ENCODE measurements at regions not wholly inside any gene's neighbourhood (a gene's known extent, or its start where the extent isn't known, plus 50 kb on each side); places are given as distances from the start of the nearest gene placed in this dataset.

- ATAC-seq (replicated peaks) (no peak), DNase-seq (no peak)
- Mint-ChIP-seq H3K4me3 (no peak overlapping the region), H3K4me1 (no peaks in the 10 kb centered on the region), H3K27me3 (peaks cover 0 to 4% of the 10 kb centered on the region in 2 donors), H3K9me3 (peaks cover 0 to 10% of the 10 kb centered on the region in 2 donors), H3K36me3 (no peaks in the 10 kb centered on the region), H3K27ac (no peak overlapping the region)
Measured at GRCh38 chr14:81682134-81682533, 148.5 kb upstream of the SEL1L start.

- Mint-ChIP-seq H3K4me1 (no peaks in the 10 kb centered on the region), H3K27ac (no peak overlapping the region), H3K4me3 (no peak overlapping the region), H3K9me3 (peaks cover 0 to 10% of the 10 kb centered on the region in 2 donors), H3K36me3 (no peaks in the 10 kb centered on the region), H3K27me3 (peaks cover 0 to 4% of the 10 kb centered on the region in 2 donors)
- no peak for DNase-seq
- ATAC-seq (replicated peaks), result no peak
Measured at GRCh38 chr14:81682701-81683100, 149.0 kb upstream of the SEL1L start.

GRCh38 chr14:81684696-81685095 is 151.0 kb upstream of the SEL1L start:
- H3K36me3 Mint-ChIP-seq, result no peaks in the 10 kb centered on the region
- DNase-seq (no peak), ATAC-seq (replicated peaks) (no peak)
- no peak overlapping the region for H3K4me3 Mint-ChIP-seq
- peaks cover 0 to 2% of the 10 kb centered on the region in 2 donors for H3K9me3 Mint-ChIP-seq
- H3K27me3 Mint-ChIP-seq, result peaks cover 0 to 4% of the 10 kb centered on the region in 2 donors
- H3K27ac Mint-ChIP-seq, result no peak overlapping the region
- no peaks in the 10 kb centered on the region for H3K4me1 Mint-ChIP-seq

- no peak for DNase-seq
- H3K4me3 Mint-ChIP-seq, result no peak overlapping the region
- H3K9me3 Mint-ChIP-seq, result peaks cover 0 to 2% of the 10 kb centered on the region in 2 donors
- H3K27me3 Mint-ChIP-seq, result peaks cover 0 to 4% of the 10 kb centered on the region in 2 donors
- no peaks in the 10 kb centered on the region for H3K4me1 Mint-ChIP-seq
- no peaks in the 10 kb centered on the region for H3K36me3 Mint-ChIP-seq
- no peak overlapping the region for H3K27ac Mint-ChIP-seq
- ATAC-seq (replicated peaks), result no peak
Measured at GRCh38 chr14:81686512-81686911, 152.9 kb upstream of the SEL1L start.

- Mint-ChIP-seq H3K4me1 (no peaks in the 10 kb centered on the region), H3K4me3 (no peak overlapping the region), H3K36me3 (no peaks in the 10 kb centered on the region), H3K9me3 (peaks cover 0 to 2% of the 10 kb centered on the region in 2 donors), H3K27ac (no peak overlapping the region), H3K27me3 (no peaks in the 10 kb centered on the region)
- ATAC-seq (replicated peaks) (no peak), DNase-seq (no peak)
Measured at GRCh38 chr14:81691931-81692330, 158.3 kb upstream of the SEL1L start.

GRCh38 chr14:81694419-81694818 is 160.8 kb upstream of the SEL1L start:
- Mint-ChIP-seq H3K27ac (no peak overlapping the region), H3K9me3 (peaks cover 0 to 2% of the 10 kb centered on the region in 2 donors), H3K4me3 (no peak overlapping the region), H3K4me1 (no peaks in the 10 kb centered on the region), H3K36me3 (no peaks in the 10 kb centered on the region), H3K27me3 (no peaks in the 10 kb centered on the region)
- DNase-seq (no peak), ATAC-seq (replicated peaks) (no peak)

- no peak for ATAC-seq (replicated peaks)
- Mint-ChIP-seq H3K36me3 (no peaks in the 10 kb centered on the region), H3K27ac (no peak overlapping the region), H3K27me3 (no peaks in the 10 kb centered on the region), H3K9me3 (peaks cover 6 to 14% of the 10 kb centered on the region in 2 donors), H3K4me1 (no peaks in the 10 kb centered on the region), H3K4me3 (no peak overlapping the region)
- no peak for DNase-seq
Measured at GRCh38 chr14:81709681-81710080, 176.0 kb upstream of the SEL1L start.

- Mint-ChIP-seq H3K36me3 (no peaks in the 10 kb centered on the region), H3K27me3 (no peaks in the 10 kb centered on the region), H3K27ac (no peak overlapping the region), H3K4me3 (no peak overlapping the region), H3K9me3 (peaks cover 6 to 8% of the 10 kb centered on the region in 2 donors), H3K4me1 (no peaks in the 10 kb centered on the region)
- DNase-seq, result no peak
- peak in 1 of 2 donors; percentile 45 for ATAC-seq (replicated peaks)
Measured at GRCh38 chr14:81710232-81710845, 176.7 kb upstream of the SEL1L start.

GRCh38 chr14:81715731-81716130 is 182.1 kb upstream of the SEL1L start:
- Mint-ChIP-seq H3K36me3 (no peaks in the 10 kb centered on the region), H3K27me3 (no peaks in the 10 kb centered on the region), H3K4me1 (no peaks in the 10 kb centered on the region), H3K27ac (no peak overlapping the region), H3K9me3 (peaks cover 4 to 6% of the 10 kb centered on the region in 2 donors), H3K4me3 (no peak overlapping the region)
- ATAC-seq (replicated peaks), result no peak
- no peak for DNase-seq

GRCh38 chr14:81716953-81717352 is 183.3 kb upstream of the SEL1L start:
- Mint-ChIP-seq H3K4me1 (no peaks in the 10 kb centered on the region), H3K27me3 (no peaks in the 10 kb centered on the region), H3K36me3 (no peaks in the 10 kb centered on the region), H3K4me3 (no peak overlapping the region), H3K9me3 (peaks cover 3% of the 10 kb centered on the region in 2 donors), H3K27ac (no peak overlapping the region)
- ATAC-seq (replicated peaks) (no peak), DNase-seq (no peak)

GRCh38 chr14:81723956-81724355 is 190.3 kb upstream of the SEL1L start:
- Mint-ChIP-seq H3K36me3 (no peaks in the 10 kb centered on the region), H3K27ac (no peak overlapping the region), H3K4me3 (no peak overlapping the region), H3K4me1 (no peaks in the 10 kb centered on the region), H3K9me3 (peaks cover 0 to 4% of the 10 kb centered on the region in 2 donors), H3K27me3 (no peaks in the 10 kb centered on the region)
- DNase-seq (no peak), ATAC-seq (replicated peaks) (no peak)

- DNase-seq (no peak), ATAC-seq (replicated peaks) (no peak)
- H3K36me3 Mint-ChIP-seq, result no peaks in the 10 kb centered on the region
- H3K4me1 Mint-ChIP-seq, result no peaks in the 10 kb centered on the region
- no peak overlapping the region for H3K4me3 Mint-ChIP-seq
- peaks cover 0 to 4% of the 10 kb centered on the region in 2 donors for H3K9me3 Mint-ChIP-seq
- H3K27ac Mint-ChIP-seq, result no peak overlapping the region
- H3K27me3 Mint-ChIP-seq, result no peaks in the 10 kb centered on the region
Measured at GRCh38 chr14:81727218-81727617, 193.6 kb upstream of the SEL1L start.

GRCh38 chr14:81728447-81728846 is 194.8 kb upstream of the SEL1L start:
- Mint-ChIP-seq H3K36me3 (no peaks in the 10 kb centered on the region), H3K9me3 (peaks cover 0 to 3% of the 10 kb centered on the region in 2 donors), H3K27me3 (no peaks in the 10 kb centered on the region), H3K4me3 (no peak overlapping the region), H3K27ac (no peak overlapping the region), H3K4me1 (no peaks in the 10 kb centered on the region)
- ATAC-seq (replicated peaks) (no peak), DNase-seq (no peak)

GRCh38 chr14:81729622-81730021 is 196.0 kb upstream of the SEL1L start:
- H3K27me3 Mint-ChIP-seq, result no peaks in the 10 kb centered on the region
- H3K4me3 Mint-ChIP-seq, result no peak overlapping the region
- H3K4me1 Mint-ChIP-seq, result no peaks in the 10 kb centered on the region
- no peak for DNase-seq
- H3K9me3 Mint-ChIP-seq, result peaks cover 0 to 4% of the 10 kb centered on the region in 2 donors
- no peak overlapping the region for H3K27ac Mint-ChIP-seq
- H3K36me3 Mint-ChIP-seq, result no peaks in the 10 kb centered on the region
- no peak for ATAC-seq (replicated peaks)

- ATAC-seq (replicated peaks) (no peak), DNase-seq (no peak)
- Mint-ChIP-seq H3K9me3 (peaks cover 3 to 4% of the 10 kb centered on the region in 2 donors), H3K27me3 (no peaks in the 10 kb centered on the region), H3K27ac (no peak overlapping the region), H3K36me3 (no peaks in the 10 kb centered on the region), H3K4me3 (no peak overlapping the region), H3K4me1 (no peaks in the 10 kb centered on the region)
Measured at GRCh38 chr14:81737938-81738337, 204.3 kb upstream of the SEL1L start.

All from stimulated activated naive B cell treated with anti-CD40 and anti-IgM and Interleukin-4, amounts not matched to agents 10 μg/mL and 1 μg/mL and 100 μg/mL, for 72 hours (primary cell).